WTC11 (cell line): ENCODE measurements at regions not wholly inside any gene's neighbourhood (a gene's known extent, or its start where the extent isn't known, plus 50 kb on each side); places are given as distances from the start of the nearest gene placed in this dataset.

ENCODE experiments used
- ATAC-seq: fragments of 200-7000 bp; cut with Tn5 transposase; 2 replicates; pipeline ENCODE4 v1.10.0; 2021; ENCODE audit warnings: mild to moderate bottlenecking, moderate library complexity
- CTCF ChIA-PET: fragments of 300-600 bp; sonication (Branson Sonifier 250); formaldehyde crosslinking; loops from one replicate; lab custom pipeline; 2021; ENCODE audit warnings: antibody characterized with exemption; lab: Charles Lee
- POLR2A ChIA-PET: fragments of 350-600 bp; sonication (Branson Sonifier 250); formaldehyde crosslinking; loops from one replicate; lab custom pipeline; 2021; ENCODE audit warnings: antibody characterized with exemption; lab: Charles Lee
- DNase-seq: peaks from one replicate; pipeline ENCODE4 v3.0.0; 2021; ENCODE audit warnings: low spot score
- H3K27ac Mint-ChIP-seq: 2 replicates; pipeline ENCODE4 v1.8.0; 2021; ENCODE audit warnings: mixed read lengths
- H3K27me3 Mint-ChIP-seq: 2 replicates; pipeline ENCODE4 v1.8.0; 2021; ENCODE audit warnings: low read depth, mild to moderate bottlenecking, moderate library complexity, mixed read lengths
- H3K36me3 Mint-ChIP-seq: 2 replicates; pipeline ENCODE4 v1.8.0; 2021; ENCODE audit warnings: mixed read lengths
- H3K4me1 Mint-ChIP-seq: 2 replicates; pipeline ENCODE4 v1.8.0; 2022; ENCODE audit warnings: mixed read lengths
- H3K4me3 Mint-ChIP-seq: 2 replicates; pipeline ENCODE4 v1.8.0; 2021; ENCODE audit warnings: mild to moderate bottlenecking, moderate library complexity, mixed read lengths
- H3K9me3 Mint-ChIP-seq: 2 replicates; pipeline ENCODE4 v1.8.0; 2021; ENCODE audit warnings: mixed read lengths
- CREB1 ChIP-seq: sonication (generic); formaldehyde crosslinking; IDR thresholded peaks from 2 replicates; pipeline ENCODE4 v1.8.0; 2023; ENCODE audit warnings: mild to moderate bottlenecking, missing genetic modification reagents
- KAT7 ChIP-seq: sonication (generic); formaldehyde crosslinking; IDR thresholded peaks from 2 replicates; pipeline ENCODE4 v1.8.1; 2023; ENCODE audit warnings: missing genetic modification reagents, mild to moderate bottlenecking, borderline replicate concordance
- MXD4 ChIP-seq: fragments of 250-450 bp; sonication (Bioruptor Pico); IDR thresholded peaks from 2 replicates; pipeline ENCODE4 v1.8.0; 2021; ENCODE audit warnings: mild to moderate bottlenecking, moderate library complexity, borderline replicate concordance
- NFATC4 ChIP-seq: fragments of 250-450 bp; sonication (Bioruptor Pico); IDR thresholded peaks from 2 replicates; pipeline ENCODE4 v1.9.0; 2021; ENCODE audit warnings: mild to moderate bottlenecking
- NR1H2 ChIP-seq: sonication (generic); formaldehyde crosslinking; IDR thresholded peaks from 2 replicates; pipeline ENCODE4 v1.9.0; 2021; ENCODE audit warnings: mild to moderate bottlenecking, moderate library complexity, missing genetic modification reagents
- RORB ChIP-seq: fragments of 250-450 bp; sonication (Bioruptor Pico); IDR thresholded peaks from 2 replicates; pipeline ENCODE4 v1.9.0; 2021; ENCODE audit warnings: mild to moderate bottlenecking
- SOX15 ChIP-seq: fragments of 250-450 bp; sonication (Bioruptor Pico); IDR thresholded peaks from 2 replicates; pipeline ENCODE4 v1.9.0; 2021; ENCODE audit warnings: mild to moderate bottlenecking
- TEAD1 ChIP-seq: sonication (generic); formaldehyde crosslinking; IDR thresholded peaks from 2 replicates; pipeline ENCODE4 v1.8.0; 2022; ENCODE audit warnings: mild to moderate bottlenecking, missing genetic modification reagents
- ZNF138 ChIP-seq: sonication (generic); formaldehyde crosslinking; conservative IDR thresholded peaks from 2 replicates; pipeline ENCODE4 v1.8.1; 2022; ENCODE audit warnings: mild to moderate bottlenecking, moderate library complexity, missing genetic modification reagents
- ZNF219 ChIP-seq: sonication (generic); formaldehyde crosslinking; IDR thresholded peaks from 2 replicates; pipeline ENCODE4 v1.8.0; 2023; ENCODE audit warnings: missing genetic modification reagents, mild to moderate bottlenecking, borderline replicate concordance
- ZNF317 ChIP-seq: sonication (generic); formaldehyde crosslinking; IDR thresholded peaks from 2 replicates; pipeline ENCODE4 v1.8.1; 2023; ENCODE audit warnings: low read depth, mild to moderate bottlenecking, moderate library complexity, missing genetic modification reagents, borderline replicate concordance
- ZNF423 ChIP-seq: fragments of 250-450 bp; sonication (Bioruptor Pico); IDR thresholded peaks from 2 replicates; pipeline ENCODE4 v2.1.2; 2022; ENCODE audit warnings: mild to moderate bottlenecking, moderate library complexity
- TF ChIP-seq, protein P1 (sequence below): sonication (generic); formaldehyde crosslinking; IDR thresholded peaks from 2 replicates; pipeline ENCODE4 v1.8.0; 2023; ENCODE audit warnings: missing genetic modification reagents
- TF ChIP-seq, protein P2 (sequence below): fragments of 250-450 bp; sonication (Bioruptor Pico); IDR thresholded peaks from 2 replicates; pipeline ENCODE4 v2.1.2; 2022; ENCODE audit warnings: mild to moderate bottlenecking, moderate library complexity
- TF ChIP-seq, protein P3 (sequence below): sonication (generic); formaldehyde crosslinking; IDR thresholded peaks from 2 replicates; pipeline ENCODE4 v1.8.1; 2023; ENCODE audit warnings: mild to moderate bottlenecking, moderate library complexity, missing genetic modification reagents
- TF ChIP-seq, protein P4 (sequence below): fragments of 250-450 bp; sonication (Bioruptor Pico); IDR thresholded peaks from 2 replicates; pipeline ENCODE4 v1.8.0; 2021; ENCODE audit warnings: mild to moderate bottlenecking
- TF ChIP-seq, protein P5 (sequence below): sonication (generic); formaldehyde crosslinking; IDR thresholded peaks from 2 replicates; pipeline ENCODE4 v1.8.1; 2023; ENCODE audit warnings: mild to moderate bottlenecking, missing genetic modification reagents, moderate library complexity
- TF ChIP-seq, protein P6 (sequence below): sonication (generic); formaldehyde crosslinking; conservative IDR thresholded peaks from 2 replicates; pipeline ENCODE4 v1.8.1; 2023; ENCODE audit warnings: mild to moderate bottlenecking, low read depth, missing genetic modification reagents, moderate library complexity
- TF ChIP-seq, protein P7 (sequence below): sonication (generic); formaldehyde crosslinking; IDR thresholded peaks from 2 replicates; pipeline ENCODE4 v1.8.0; 2022; ENCODE audit warnings: missing genetic modification reagents

DNA sequence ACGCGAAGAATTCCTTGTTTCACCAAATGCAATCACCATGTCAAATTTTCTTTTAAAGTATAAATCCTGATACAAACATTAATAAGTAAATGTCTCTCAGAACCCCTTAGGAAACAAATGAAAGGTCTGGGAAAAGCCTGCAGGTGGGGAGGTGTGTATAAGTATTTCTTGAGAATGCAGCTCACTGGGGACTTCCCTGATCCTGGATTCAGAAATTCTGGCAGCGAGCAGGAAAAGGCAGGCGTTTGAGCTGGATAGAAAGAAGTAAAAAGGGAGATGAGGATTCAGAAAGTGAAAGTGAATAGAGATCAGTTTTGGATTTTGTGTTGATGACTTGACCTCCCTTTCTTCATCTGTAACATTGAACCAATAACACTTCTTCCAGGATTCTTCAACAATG is 68.3 kb upstream of the CTSC start (continued):
- TF ChIP-seq, protein P1, sequence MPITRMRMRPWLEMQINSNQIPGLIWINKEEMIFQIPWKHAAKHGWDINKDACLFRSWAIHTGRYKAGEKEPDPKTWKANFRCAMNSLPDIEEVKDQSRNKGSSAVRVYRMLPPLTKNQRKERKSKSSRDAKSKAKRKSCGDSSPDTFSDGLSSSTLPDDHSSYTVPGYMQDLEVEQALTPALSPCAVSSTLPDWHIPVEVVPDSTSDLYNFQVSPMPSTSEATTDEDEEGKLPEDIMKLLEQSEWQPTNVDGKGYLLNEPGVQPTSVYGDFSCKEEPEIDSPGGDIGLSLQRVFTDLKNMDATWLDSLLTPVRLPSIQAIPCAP (CRISPR knock-in tag), result no peak
- no peak for TF ChIP-seq NFATC4 (CRISPR knock-in tag)
- TF ChIP-seq, protein P2, sequence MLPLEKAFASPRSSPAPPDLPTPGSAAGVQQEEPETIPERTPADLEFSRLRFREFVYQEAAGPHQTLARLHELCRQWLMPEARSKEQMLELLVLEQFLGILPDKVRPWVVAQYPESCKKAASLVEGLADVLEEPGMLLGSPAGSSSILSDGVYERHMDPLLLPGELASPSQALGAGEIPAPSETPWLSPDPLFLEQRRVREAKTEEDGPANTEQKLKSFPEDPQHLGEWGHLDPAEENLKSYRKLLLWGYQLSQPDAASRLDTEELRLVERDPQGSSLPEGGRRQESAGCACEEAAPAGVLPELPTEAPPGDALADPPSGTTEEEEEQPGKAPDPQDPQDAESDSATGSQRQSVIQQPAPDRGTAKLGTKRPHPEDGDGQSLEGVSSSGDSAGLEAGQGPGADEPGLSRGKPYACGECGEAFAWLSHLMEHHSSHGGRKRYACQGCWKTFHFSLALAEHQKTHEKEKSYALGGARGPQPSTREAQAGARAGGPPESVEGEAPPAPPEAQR (CRISPR knock-in tag), result no peak
- TF ChIP-seq, protein P3, sequence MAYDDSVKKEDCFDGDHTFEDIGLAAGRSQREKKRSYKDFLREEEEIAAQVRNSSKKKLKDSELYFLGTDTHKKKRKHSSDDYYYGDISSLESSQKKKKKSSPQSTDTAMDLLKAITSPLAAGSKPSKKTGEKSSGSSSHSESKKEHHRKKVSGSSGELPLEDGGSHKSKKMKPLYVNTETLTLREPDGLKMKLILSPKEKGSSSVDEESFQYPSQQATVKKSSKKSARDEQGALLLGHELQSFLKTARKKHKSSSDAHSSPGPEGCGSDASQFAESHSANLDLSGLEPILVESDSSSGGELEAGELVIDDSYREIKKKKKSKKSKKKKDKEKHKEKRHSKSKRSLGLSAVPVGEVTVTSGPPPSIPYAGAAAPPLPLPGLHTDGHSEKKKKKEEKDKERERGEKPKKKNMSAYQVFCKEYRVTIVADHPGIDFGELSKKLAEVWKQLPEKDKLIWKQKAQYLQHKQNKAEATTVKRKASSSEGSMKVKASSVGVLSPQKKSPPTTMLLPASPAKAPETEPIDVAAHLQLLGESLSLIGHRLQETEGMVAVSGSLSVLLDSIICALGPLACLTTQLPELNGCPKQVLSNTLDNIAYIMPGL (CRISPR knock-in tag), result no peak
- no peak for TF ChIP-seq RORB (CRISPR knock-in tag)
- TF ChIP-seq SOX15 (CRISPR knock-in tag), result no peak

DNA sequence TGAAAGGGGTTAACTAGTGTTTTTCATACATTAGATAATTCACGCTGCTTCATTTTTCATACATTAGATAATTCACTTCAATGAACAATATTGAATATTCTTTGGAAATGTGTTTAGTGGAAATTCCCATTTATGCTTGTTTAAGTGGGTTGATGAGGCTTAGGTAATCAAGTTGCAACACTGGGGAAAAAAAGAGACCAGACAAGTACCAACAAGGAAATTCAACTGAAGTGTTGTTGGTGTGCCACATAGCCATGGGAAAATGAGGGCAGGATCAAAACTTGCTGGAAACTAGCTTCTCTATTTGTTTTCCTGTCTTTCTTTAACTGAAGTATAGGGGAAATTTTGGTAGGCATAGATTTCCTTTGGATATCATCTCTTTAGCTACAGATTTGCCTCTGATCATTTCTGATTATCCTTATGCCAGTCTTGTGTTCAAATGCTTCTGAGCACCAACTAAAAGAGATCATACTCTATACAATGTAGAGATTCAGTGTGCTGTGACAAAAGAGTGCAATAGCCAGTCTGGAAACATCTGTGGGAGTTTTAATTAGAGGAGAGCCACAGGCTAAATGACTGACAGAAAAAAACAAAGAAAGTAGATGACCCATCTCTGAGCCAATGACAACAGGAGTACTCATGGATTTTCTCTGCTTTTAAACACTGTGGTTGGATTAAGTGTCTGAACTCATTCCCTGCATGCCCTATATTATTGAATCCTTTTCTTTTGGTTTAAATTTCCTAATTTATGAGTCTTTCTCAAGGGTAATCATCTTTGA is 67.6 kb upstream of the CTSC start:
- H3K4me3 Mint-ChIP-seq, result no peak overlapping the region
- no peaks in the 10 kb centered on the region for H3K27me3 Mint-ChIP-seq
- no peaks in the 10 kb centered on the region for H3K36me3 Mint-ChIP-seq
- H3K9me3 Mint-ChIP-seq, result peaks cover 11% of the 10 kb centered on the region; the same call in 1 of the 2 replicates
- TF ChIP-seq, protein P4, sequence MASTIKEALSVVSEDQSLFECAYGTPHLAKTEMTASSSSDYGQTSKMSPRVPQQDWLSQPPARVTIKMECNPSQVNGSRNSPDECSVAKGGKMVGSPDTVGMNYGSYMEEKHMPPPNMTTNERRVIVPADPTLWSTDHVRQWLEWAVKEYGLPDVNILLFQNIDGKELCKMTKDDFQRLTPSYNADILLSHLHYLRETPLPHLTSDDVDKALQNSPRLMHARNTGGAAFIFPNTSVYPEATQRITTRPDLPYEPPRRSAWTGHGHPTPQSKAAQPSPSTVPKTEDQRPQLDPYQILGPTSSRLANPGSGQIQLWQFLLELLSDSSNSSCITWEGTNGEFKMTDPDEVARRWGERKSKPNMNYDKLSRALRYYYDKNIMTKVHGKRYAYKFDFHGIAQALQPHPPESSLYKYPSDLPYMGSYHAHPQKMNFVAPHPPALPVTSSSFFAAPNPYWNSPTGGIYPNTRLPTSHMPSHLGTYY (CRISPR knock-in tag), result no peak
- TF ChIP-seq KAT7 (no peak), NR1H2 (CRISPR knock-in tag) (no peak), RORB (CRISPR knock-in tag) (no peak), ZNF138 (CRISPR knock-in tag) (no peak), TEAD1 (CRISPR knock-in tag) (no peak), ZNF423 (CRISPR knock-in tag) (no peak), MXD4 (CRISPR knock-in tag) (no peak), CREB1 (no peak), ZNF219 (no peak), NFATC4 (CRISPR knock-in tag) (no peak), ZNF317 (CRISPR knock-in tag) (no peak)
- TF ChIP-seq, protein P5, sequence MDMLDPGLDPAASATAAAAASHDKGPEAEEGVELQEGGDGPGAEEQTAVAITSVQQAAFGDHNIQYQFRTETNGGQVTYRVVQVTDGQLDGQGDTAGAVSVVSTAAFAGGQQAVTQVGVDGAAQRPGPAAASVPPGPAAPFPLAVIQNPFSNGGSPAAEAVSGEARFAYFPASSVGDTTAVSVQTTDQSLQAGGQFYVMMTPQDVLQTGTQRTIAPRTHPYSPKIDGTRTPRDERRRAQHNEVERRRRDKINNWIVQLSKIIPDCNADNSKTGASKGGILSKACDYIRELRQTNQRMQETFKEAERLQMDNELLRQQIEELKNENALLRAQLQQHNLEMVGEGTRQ (CRISPR knock-in tag), result no peak
- ATAC-seq (no peak), DNase-seq (no peak)
- H3K4me1 Mint-ChIP-seq, result peaks cover 8% of the 10 kb centered on the region; the same call in 1 of the 2 replicates
- ChIA-PET CTCF (no interaction called here), POLR2A (no interaction called here)
- H3K27ac Mint-ChIP-seq, result no peak overlapping the region

DNA sequence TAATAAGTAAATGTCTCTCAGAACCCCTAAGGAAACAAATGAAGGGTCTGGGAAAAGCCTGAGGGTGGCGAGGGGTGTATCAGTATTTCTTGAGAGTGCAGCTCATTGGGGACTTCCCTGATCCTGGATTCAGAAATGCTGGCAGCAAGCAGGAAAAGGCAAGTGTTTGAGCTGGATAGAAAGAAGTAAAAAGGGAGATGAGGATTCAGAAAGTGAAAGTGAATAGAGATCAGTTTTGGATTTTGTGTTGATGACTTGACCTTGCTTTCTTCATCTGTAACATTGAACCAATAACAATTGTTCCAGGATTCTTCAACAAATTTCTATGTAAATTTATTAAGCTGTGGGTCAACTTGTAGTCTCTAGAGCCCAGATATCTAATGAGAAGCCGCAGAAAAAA is 66.9 kb upstream of the CTSC start:
- DNase-seq (no peak), ATAC-seq (no peak)
- ChIA-PET CTCF (no interaction called here), POLR2A (no interaction called here)
- Mint-ChIP-seq H3K27me3 (no peaks in the 10 kb centered on the region), H3K4me3 (no peak overlapping the region), H3K9me3 (peaks cover 8% of the 10 kb centered on the region; the same call in 1 of the 2 replicates), H3K4me1 (peaks cover 8% of the 10 kb centered on the region; the same call in 1 of the 2 replicates), H3K36me3 (no peaks in the 10 kb centered on the region), H3K27ac (no peak overlapping the region)
- TF ChIP-seq, protein P6, sequence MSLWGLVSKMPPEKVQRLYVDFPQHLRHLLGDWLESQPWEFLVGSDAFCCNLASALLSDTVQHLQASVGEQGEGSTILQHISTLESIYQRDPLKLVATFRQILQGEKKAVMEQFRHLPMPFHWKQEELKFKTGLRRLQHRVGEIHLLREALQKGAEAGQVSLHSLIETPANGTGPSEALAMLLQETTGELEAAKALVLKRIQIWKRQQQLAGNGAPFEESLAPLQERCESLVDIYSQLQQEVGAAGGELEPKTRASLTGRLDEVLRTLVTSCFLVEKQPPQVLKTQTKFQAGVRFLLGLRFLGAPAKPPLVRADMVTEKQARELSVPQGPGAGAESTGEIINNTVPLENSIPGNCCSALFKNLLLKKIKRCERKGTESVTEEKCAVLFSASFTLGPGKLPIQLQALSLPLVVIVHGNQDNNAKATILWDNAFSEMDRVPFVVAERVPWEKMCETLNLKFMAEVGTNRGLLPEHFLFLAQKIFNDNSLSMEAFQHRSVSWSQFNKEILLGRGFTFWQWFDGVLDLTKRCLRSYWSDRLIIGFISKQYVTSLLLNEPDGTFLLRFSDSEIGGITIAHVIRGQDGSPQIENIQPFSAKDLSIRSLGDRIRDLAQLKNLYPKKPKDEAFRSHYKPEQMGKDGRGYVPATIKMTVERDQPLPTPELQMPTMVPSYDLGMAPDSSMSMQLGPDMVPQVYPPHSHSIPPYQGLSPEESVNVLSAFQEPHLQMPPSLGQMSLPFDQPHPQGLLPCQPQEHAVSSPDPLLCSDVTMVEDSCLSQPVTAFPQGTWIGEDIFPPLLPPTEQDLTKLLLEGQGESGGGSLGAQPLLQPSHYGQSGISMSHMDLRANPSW, result no peak
- TF ChIP-seq, protein P7, sequence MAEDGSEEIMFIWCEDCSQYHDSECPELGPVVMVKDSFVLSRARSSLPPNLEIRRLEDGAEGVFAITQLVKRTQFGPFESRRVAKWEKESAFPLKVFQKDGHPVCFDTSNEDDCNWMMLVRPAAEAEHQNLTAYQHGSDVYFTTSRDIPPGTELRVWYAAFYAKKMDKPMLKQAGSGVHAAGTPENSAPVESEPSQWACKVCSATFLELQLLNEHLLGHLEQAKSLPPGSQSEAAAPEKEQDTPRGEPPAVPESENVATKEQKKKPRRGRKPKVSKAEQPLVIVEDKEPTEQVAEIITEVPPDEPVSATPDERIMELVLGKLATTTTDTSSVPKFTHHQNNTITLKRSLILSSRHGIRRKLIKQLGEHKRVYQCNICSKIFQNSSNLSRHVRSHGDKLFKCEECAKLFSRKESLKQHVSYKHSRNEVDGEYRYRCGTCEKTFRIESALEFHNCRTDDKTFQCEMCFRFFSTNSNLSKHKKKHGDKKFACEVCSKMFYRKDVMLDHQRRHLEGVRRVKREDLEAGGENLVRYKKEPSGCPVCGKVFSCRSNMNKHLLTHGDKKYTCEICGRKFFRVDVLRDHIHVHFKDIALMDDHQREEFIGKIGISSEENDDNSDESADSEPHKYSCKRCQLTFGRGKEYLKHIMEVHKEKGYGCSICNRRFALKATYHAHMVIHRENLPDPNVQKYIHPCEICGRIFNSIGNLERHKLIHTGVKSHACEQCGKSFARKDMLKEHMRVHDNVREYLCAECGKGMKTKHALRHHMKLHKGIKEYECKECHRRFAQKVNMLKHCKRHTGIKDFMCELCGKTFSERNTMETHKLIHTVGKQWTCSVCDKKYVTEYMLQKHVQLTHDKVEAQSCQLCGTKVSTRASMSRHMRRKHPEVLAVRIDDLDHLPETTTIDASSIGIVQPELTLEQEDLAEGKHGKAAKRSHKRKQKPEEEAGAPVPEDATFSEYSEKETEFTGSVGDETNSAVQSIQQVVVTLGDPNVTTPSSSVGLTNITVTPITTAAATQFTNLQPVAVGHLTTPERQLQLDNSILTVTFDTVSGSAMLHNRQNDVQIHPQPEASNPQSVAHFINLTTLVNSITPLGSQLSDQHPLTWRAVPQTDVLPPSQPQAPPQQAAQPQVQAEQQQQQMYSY, result no peak
- TF ChIP-seq NR1H2 (CRISPR knock-in tag), result no peak
